NT2/D1 (cell line): ENCODE measurements at regions not wholly inside any gene's neighbourhood (a gene's known extent, or its start where the extent isn't known, plus 50 kb on each side); places are given as distances from the start of the nearest gene placed in this dataset.

Experiments used
- SUZ12 ChIP-seq: IDR thresholded peaks from 2 replicates; pipeline ENCODE4 v1.6.1; 2011; ENCODE audit not compliant: insufficient read length, insufficient read depth; ENCODE audit errors: extremely low read depth
- YY1 ChIP-seq: IDR thresholded peaks from 2 replicates; pipeline ENCODE4 v1.6.1; 2011; ENCODE audit not compliant: insufficient read length, insufficient read depth

- TF ChIP-seq YY1 (no peak), SUZ12 (no peak)
Measured at GRCh38 chr13:25037057-25037813, 58.7 kb upstream of the PABPC3 start.
